GM12875 (cell line): ENCODE measurements at regions not wholly inside any gene's neighbourhood (a gene's known extent, or its start where the extent isn't known, plus 50 kb on each side); places are given as distances from the start of the nearest gene placed in this dataset.

Experiments used
- H3K4me3 ChIP-seq: one replicate; pipeline ENCODE4 v1.5.1; 2011; ENCODE audit warnings: low read depth, low read length, control low read depth
- CTCF ChIP-seq: IDR thresholded peaks from 2 replicates; pipeline ENCODE4 v1.5.1; 2011; ENCODE audit warnings: low read depth, mild to moderate bottlenecking, control low read depth, inconsistent platforms, low read length, moderate library complexity, borderline replicate concordance; ENCODE audit not compliant: insufficient read depth

- H3K4me3 ChIP-seq: no peak overlapping the region
- TF ChIP-seq CTCF: no peak
These were observed 482.7 kb upstream of the PDZRN3 start for GRCh38 chr3:74107451-74107850.

DNA sequence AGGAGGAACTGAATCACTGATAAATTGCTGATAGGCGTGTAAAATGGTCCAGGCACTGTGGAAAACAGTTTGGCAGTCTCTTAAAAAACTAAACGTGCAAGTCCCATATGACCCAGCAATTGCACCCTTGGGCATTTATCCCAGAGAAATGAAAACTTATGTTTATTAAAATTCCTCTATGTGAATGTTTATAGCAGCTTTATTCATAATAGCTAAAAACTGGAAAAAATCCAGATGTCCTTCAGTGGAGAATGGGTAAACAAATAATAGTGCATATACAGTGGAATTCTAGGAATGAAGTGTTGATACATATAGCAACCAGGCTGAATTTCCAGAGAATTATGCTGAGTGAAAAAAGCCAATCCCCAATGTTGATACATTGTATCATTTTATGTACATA is 482.2 kb upstream of the PDZRN3 start:
- TF ChIP-seq CTCF: no peak
- H3K4me3 ChIP-seq: no peak overlapping the region

DNA sequence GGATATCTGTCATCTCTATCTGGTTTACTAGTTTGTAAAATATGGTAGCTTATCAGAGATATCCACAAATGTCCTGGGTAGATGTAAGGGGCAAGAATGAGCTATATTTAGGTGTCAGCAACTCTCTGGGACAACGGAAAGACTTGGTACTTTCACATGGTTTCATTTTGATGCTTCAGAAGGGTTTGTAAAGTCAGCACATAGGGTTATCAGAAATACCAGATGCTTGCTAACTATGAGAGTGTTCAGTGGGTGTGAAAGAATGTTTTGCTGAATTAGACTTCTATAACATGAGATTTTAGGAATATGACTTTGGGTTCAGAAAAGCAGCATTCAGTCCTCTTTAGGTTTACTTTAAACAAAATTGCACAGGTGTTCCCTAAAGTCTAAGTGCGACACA is 466.5 kb upstream of the PDZRN3 start:
- no peak for TF ChIP-seq CTCF
- H3K4me3 ChIP-seq: no peak overlapping the region

DNA sequence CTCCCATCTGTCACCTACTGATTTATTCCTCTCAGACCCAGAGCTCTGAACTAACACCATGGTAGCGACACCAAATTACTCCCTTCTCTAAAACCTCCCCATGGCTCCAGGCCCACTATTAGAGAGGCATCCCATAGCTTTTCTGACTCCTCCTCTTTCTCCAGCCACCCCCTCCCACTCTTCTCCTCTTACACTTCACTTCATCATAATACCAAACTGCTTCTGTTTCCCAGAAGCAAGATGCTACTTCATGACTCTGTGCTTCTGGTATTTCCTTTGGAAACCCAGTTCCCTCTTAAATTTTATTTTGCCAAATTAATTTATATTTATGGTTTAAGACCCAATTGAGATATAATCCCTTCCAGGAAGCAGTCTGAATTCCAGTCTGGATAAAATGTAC is 465.1 kb upstream of the PDZRN3 start:
- H3K4me3 ChIP-seq: no peak overlapping the region
- no peak for TF ChIP-seq CTCF

DNA sequence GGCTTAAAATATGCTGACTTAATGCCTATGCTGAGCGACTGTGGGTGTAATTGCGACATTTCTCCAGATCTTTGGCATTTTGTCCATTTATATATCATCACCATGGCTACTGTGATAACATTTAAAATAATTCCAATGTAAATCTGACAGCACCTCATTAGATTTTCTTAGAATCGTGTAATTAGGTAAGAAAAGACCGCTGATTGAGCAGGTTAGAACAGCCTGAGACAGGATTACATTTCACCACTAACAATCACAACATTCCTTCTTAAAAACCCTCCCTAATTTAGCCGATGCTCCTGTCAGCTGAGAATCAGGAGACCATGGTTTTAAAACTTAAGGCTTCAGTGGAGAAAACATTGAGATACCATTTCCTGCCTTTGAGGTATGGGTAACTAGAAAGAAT is 455.3 kb upstream of the PDZRN3 start:
- no peak for TF ChIP-seq CTCF
- H3K4me3 ChIP-seq: no peak overlapping the region

DNA sequence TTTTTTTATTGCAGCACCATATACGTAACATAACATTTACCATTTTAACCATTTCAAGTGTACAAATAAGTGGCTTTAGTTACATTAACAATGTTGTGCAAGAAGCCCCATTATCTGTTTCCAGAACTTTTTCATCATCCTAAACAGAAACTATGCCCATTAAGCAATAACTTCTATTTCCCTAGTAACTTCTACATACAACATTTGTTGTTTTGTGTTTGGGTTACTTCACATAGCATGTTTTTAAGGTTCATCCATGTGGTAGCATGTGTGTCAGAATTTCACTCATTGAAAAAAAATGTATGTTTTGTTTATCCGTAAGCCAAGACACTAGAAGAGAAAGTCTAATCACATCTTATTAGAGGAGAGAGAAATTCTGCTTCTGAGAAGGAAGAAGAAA is 450.5 kb upstream of the PDZRN3 start:
- TF ChIP-seq CTCF: no peak
- no peak overlapping the region for H3K4me3 ChIP-seq

- no peak overlapping the region for H3K4me3 ChIP-seq
- TF ChIP-seq CTCF: no peak
These were observed 450.0 kb upstream of the PDZRN3 start for GRCh38 chr3:74074700-74075099.
